ENCODE measurements at regions not wholly inside any gene's neighbourhood (a gene's known extent, or its start where the extent isn't known, plus 50 kb on each side); places are given as distances from the start of the nearest gene placed in this dataset.

DNA sequence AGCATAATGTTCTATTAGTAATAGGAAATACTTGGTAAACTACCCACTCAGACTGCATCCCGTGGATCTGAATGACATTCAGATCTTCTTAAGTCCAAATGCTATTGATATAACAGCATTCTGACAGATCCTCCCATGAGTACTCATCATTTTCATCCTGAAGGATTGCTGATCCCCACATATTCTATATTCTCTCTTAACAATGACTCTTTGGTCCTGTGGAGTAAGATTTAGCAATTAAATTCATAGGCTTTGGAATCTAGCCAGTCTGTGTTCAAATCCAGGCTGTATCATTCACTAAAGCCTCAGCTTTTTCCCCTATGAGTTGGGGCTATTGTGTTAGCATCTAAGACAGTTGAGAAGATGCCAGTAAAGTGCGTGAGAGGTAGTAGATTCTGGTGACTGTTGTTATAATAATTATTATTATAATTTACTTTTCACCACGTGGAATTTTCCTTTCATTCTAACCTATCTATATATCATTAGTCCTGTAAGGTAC lies 591.3 kb upstream of the SYT4 start:
- no peaks in the 10 kb centered on the region for H3K4me1 ChIP-seq (ENCODE audit: control insufficient read depth, insufficient read depth, low read length)
- H3K27me3 Mint-ChIP-seq (ENCODE audit: insufficient read depth): no peaks in the 10 kb centered on the region

DNA sequence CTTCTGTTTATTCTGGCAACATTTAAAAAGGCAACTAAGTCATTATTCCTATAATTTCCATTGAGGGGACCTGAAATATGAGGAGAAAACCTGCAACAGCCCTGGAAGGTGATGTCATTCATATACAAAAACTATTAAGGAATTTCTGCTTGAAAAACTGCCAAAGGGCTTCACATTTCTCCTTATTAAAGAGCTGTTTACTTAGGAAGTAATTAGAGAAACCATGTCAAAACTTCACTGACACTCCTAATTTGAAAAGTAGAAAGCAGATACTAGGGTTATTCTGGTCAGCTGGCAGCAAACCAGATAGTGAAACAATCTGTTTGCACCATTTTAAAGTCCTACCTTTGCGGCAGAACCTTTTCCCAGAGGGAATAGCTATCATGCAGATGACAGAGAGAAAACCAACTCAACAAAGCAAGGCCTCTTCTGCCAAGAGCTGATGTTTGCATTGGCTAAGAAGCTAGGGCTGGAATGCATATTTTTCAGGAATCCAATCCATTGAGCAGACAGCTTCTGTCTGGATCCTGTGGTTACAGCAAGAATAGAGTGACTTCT lies 592.2 kb upstream of the SYT4 start:
- Histone ChIP-seq H3K27me3 (ENCODE audit: control insufficient read depth, insufficient read depth, low read length, poor library complexity, severe bottlenecking) (no peaks in the 10 kb centered on the region), H3K4me3 (ENCODE audit: low read length) (no peak overlapping the region), H3K36me3 (ENCODE audit: control insufficient read depth, insufficient read depth, low read length) (no peaks in the 10 kb centered on the region), H3K4me1 (ENCODE audit: control insufficient read depth, insufficient read depth, low read length) (no peaks in the 10 kb centered on the region), H3K9ac (ENCODE audit: extremely low read depth, low read length, poor library complexity, severe bottlenecking) (no peak overlapping the region), H3K27ac (ENCODE audit: low read depth, low read length) (no peak overlapping the region), H3K9me3 (ENCODE audit: control insufficient read depth, low read length) (no peaks in the 10 kb centered on the region)
- TF ChIP-seq, protein P1, sequence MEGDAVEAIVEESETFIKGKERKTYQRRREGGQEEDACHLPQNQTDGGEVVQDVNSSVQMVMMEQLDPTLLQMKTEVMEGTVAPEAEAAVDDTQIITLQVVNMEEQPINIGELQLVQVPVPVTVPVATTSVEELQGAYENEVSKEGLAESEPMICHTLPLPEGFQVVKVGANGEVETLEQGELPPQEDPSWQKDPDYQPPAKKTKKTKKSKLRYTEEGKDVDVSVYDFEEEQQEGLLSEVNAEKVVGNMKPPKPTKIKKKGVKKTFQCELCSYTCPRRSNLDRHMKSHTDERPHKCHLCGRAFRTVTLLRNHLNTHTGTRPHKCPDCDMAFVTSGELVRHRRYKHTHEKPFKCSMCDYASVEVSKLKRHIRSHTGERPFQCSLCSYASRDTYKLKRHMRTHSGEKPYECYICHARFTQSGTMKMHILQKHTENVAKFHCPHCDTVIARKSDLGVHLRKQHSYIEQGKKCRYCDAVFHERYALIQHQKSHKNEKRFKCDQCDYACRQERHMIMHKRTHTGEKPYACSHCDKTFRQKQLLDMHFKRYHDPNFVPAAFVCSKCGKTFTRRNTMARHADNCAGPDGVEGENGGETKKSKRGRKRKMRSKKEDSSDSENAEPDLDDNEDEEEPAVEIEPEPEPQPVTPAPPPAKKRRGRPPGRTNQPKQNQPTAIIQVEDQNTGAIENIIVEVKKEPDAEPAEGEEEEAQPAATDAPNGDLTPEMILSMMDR (conservative IDR thresholded peaks at IDR 0.05): no peak
- no peaks in the 10 kb centered on the region for H3K4me1 Mint-ChIP-seq
- H3K9me3 Mint-ChIP-seq: no peaks in the 10 kb centered on the region
- no peaks in the 10 kb centered on the region for H3K27me3 Mint-ChIP-seq (ENCODE audit: insufficient read depth)
- H3K4me3 Mint-ChIP-seq: no peak overlapping the region
- no peaks in the 10 kb centered on the region for H3K36me3 Mint-ChIP-seq (ENCODE audit: low read depth)
- no peak for DNase-seq
- no peak overlapping the region for H3K27ac Mint-ChIP-seq
- 100% methylated on average over 1 of the region's 1 CpG for WGBS, 2 experiments (ENCODE audit: insufficient coverage in 1 of 2, insufficient read length in 1 of 2)

More for the DNA sequence above, 591.3 kb upstream of the SYT4 start:
- H3K9ac ChIP-seq (ENCODE audit: extremely low read depth, low read length, poor library complexity, severe bottlenecking): no peak overlapping the region
- no peaks in the 10 kb centered on the region for H3K9me3 ChIP-seq (ENCODE audit: control insufficient read depth, low read length)
- no peak overlapping the region for H3K4me3 ChIP-seq (ENCODE audit: low read length)
- Mint-ChIP-seq H3K36me3 (ENCODE audit: low read depth) (no peaks in the 10 kb centered on the region), H3K4me1 (no peaks in the 10 kb centered on the region), H3K27ac (no peak overlapping the region), H3K4me3 (no peak overlapping the region), H3K9me3 (no peaks in the 10 kb centered on the region)
- TF ChIP-seq, protein P1 (conservative IDR thresholded peaks at IDR 0.05): no peak
- WGBS, 2 experiments (ENCODE audit: insufficient coverage in 1 of 2, insufficient read length in 1 of 2): 80 to 95% methylated on average over 1 to 2 of the region's 3 CpGs
- H3K36me3 ChIP-seq (ENCODE audit: control insufficient read depth, insufficient read depth, low read length): no peaks in the 10 kb centered on the region
- no peak for DNase-seq
- H3K27me3 ChIP-seq (ENCODE audit: control insufficient read depth, insufficient read depth, low read length, poor library complexity, severe bottlenecking): no peaks in the 10 kb centered on the region
- H3K27ac ChIP-seq (ENCODE audit: low read depth, low read length): no peak overlapping the region

- Histone ChIP-seq H3K4me1 (ENCODE audit: control insufficient read depth, insufficient read depth, low read length) (no peaks in the 10 kb centered on the region), H3K36me3 (ENCODE audit: control insufficient read depth, insufficient read depth, low read length) (no peaks in the 10 kb centered on the region), H3K4me3 (ENCODE audit: low read length) (no peak overlapping the region), H3K27ac (ENCODE audit: low read depth, low read length) (no peak overlapping the region), H3K9ac (ENCODE audit: extremely low read depth, low read length, poor library complexity, severe bottlenecking) (no peak overlapping the region), H3K27me3 (ENCODE audit: control insufficient read depth, insufficient read depth, low read length, poor library complexity, severe bottlenecking) (no peaks in the 10 kb centered on the region), H3K9me3 (ENCODE audit: control insufficient read depth, low read length) (no peaks in the 10 kb centered on the region)
- no peaks in the 10 kb centered on the region for H3K36me3 Mint-ChIP-seq (ENCODE audit: low read depth)
- H3K4me1 Mint-ChIP-seq: no peaks in the 10 kb centered on the region
- DNase-seq: no peak
- no peaks in the 10 kb centered on the region for H3K9me3 Mint-ChIP-seq
- H3K27ac Mint-ChIP-seq: no peak overlapping the region
- WGBS, 2 experiments (ENCODE audit: insufficient coverage in 1 of 2, insufficient read length in 1 of 2): no CpG with 5 or more reads among the region's 1 CpG
- no peaks in the 10 kb centered on the region for H3K27me3 Mint-ChIP-seq (ENCODE audit: insufficient read depth)
- TF ChIP-seq, protein P1 (conservative IDR thresholded peaks at IDR 0.05): no peak
- H3K4me3 Mint-ChIP-seq: no peak overlapping the region
Measured at GRCh38 chr18:43870626-43871025, 593.3 kb upstream of the SYT4 start.

Data from endodermal cell (in vitro differentiated cells).